OCI-LY7 (cell line): ENCODE measurements at regions not wholly inside any gene's neighbourhood (a gene's known extent, or its start where the extent isn't known, plus 50 kb on each side); places are given as distances from the start of the nearest gene placed in this dataset.

ENCODE experiments used
- CTCF ChIP-seq: fragments of 200-600 bp; sonication (generic); conservative IDR thresholded peaks from 2 replicates; pipeline ENCODE4 v1.5.1; 2014; ENCODE audit warnings: mild to moderate bottlenecking, antibody characterized with exemption, low read length, moderate library complexity, mixed read lengths
- EZH2phosphoT487 ChIP-seq: fragments of 200-600 bp; sonication (generic); IDR thresholded peaks from 2 replicates; pipeline ENCODE4 v1.6.1; 2018; ENCODE audit warnings: low read depth, borderline replicate concordance, mild to moderate bottlenecking, mixed run types, antibody characterized with exemption, low read length, moderate library complexity, mixed read lengths

- TF ChIP-seq CTCF (peak; percentile 29; the same call in 1 of the 2 replicates), EZH2phosphoT487 (no peak)
Observed at GRCh38 chr1:22231995-22232690, 89.2 kb upstream of the WNT4 start.
